GM21423 (cell line): ENCODE measurements at regions not wholly inside any gene's neighbourhood (a gene's known extent, or its start where the extent isn't known, plus 50 kb on each side); places are given as distances from the start of the nearest gene placed in this dataset.

Source experiments
- ATAC-seq: cut with Tn5 transposase; IDR thresholded peaks from one replicate; pipeline ENCODE4 v1.9.1; 2021; ENCODE audit warnings: mild to moderate bottlenecking, moderate library complexity; ENCODE audit not compliant: unreplicated experiment

- no peak for ATAC-seq
Observed at GRCh38 chr7:155138204-155138603, 68.1 kb downstream of the HTR5A start.

DNA sequence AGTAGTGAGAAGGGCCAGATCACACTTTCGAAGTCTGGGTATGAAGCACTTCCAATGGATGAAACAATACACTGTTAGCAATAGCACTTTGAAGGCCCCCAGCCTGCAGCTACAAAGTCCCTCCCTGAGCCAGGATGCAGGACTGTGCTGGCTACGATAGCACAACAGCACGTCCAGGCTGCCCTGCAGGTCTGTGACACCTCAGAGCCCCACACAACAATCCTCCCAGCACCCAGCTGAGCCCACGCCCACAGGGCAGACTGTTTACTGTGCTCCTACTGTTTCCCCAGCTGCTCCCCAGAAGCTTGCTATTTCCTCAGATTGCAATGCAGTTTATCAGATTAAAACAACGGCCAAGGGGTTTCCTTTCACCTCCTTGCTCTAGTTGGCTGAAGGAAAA, 71.4 kb downstream of the HTR5A start:
- no peak for ATAC-seq

DNA sequence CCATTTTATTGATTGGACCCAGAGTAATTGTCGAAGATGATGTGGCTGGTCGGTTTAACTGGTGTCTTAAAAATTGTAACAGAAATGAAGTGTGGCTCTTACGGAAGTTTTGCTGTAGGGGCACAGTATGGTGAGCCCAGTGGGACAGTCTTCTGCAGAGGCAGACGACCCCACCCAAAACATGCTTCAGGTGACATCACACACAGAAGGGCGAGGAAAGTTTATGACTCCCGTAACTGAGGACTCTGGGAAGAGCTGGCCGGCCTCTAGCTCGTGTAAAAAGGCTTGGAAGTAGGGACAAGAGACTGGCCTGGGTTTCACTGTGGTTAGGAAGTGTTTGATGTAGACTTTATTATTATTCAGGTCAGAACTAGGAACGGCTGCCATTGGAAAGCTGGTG, 73.3 kb downstream of the HTR5A start:
- ATAC-seq: no peak

- no peak for ATAC-seq
Observed at GRCh38 chr7:155144371-155144770, 74.2 kb downstream of the HTR5A start.

DNA sequence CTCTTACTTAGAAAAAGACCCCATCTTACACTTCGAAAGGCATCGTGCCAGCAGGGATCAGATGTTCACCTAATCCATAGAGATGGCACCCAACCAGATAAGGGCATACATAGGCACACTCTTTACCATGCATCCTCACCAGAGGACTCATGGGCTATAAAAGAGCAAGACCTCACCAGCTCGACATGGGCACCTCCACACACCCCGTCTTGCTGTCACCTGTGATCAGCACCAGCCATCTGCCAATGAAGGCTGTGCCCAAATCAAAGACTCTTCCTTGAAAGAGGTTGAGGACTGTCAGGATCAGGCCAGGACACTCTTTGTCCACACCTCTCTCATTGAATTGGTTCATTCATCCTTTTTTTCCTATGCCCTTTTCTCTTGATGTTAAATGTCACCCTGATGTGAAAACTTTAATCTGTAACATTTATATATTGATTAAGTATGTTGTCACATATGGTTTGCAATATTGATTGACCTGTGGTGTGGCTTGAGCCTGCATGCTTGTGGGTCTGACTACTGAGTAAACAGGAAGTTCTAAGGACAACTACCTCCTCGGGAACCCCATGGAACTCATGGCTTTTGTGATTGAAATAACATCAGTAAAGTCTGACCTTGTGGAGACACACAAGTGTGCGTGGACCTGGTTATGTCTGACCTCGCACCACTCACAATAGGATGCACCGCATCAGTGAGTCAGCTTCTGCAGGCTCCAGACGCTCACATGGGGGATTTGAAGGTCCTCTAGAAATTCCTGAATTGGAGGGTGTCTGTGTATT, 75.5 kb downstream of the HTR5A start:
- ATAC-seq: no peak

GRCh38 chr7:155147172-155147571, 77.0 kb downstream of the HTR5A start:
- ATAC-seq: no peak

- no peak for ATAC-seq
Observed at GRCh38 chr7:155147624-155148023, 77.5 kb downstream of the HTR5A start.

GRCh38 chr7:155153676-155154075, 83.6 kb downstream of the HTR5A start:
- no peak for ATAC-seq

DNA sequence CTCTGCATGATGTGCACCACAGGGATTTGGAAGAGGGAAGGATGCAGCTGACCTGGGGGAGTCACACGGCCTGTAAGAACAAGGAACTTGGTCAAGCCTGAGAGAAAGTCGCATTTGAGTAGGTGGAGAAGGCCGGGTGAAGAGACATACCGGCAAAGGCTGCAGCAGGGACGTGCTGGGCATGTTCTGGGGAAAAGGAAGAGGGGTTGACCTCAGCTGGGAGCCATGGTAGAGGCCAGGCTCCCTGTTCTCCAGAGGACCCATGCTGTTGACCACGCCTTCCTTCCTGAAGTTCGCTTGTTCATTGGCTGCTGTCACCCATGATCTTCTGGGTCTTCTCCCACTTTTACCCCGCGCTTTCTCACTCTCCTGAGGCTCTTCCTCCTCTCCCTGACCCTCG, 84.5 kb downstream of the HTR5A start:
- ATAC-seq: no peak

GRCh38 chr7:155161690-155162089, 91.6 kb downstream of the HTR5A start:
- no peak for ATAC-seq

DNA sequence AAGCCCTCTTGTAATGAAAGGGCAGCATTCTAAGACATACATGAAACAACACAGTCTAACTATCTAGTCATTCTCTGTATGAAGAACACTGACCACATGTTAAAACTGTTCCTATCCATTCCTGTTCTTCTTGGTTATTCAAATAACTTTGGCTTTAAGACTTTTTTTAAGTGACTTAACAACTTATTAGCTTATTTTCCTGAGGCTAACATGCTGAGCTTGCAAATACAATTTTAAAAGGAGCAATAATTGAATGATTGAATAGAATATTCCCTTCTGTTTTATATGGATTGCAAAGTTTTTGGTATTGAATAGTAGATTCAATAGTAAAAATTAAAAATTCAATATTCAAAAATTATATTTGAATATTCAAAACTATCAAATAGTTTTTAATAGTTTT, 92.3 kb downstream of the HTR5A start:
- ATAC-seq: no peak

GRCh38 chr7:155163696-155164095, 93.6 kb downstream of the HTR5A start:
- no peak for ATAC-seq

DNA sequence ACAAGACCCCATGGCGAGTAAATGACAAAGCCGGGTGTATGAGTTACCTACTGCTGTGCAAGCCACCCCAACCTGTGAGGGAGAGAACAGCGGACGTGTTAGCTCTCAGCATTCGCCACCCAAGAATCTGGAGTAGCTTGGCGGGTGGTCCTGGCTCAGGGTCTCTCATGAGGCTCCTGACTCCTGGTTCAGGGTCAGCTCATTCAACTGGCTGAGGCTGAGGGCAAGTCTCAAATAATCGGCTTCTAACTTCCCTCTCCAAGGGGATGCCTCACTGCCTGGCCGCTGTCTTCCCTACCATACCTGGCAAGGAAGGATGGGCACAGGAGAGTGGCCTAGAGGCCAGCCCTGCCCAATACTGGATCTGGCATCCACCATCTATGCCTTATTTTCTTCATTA, 94.2 kb downstream of the HTR5A start:
- no peak for ATAC-seq

DNA sequence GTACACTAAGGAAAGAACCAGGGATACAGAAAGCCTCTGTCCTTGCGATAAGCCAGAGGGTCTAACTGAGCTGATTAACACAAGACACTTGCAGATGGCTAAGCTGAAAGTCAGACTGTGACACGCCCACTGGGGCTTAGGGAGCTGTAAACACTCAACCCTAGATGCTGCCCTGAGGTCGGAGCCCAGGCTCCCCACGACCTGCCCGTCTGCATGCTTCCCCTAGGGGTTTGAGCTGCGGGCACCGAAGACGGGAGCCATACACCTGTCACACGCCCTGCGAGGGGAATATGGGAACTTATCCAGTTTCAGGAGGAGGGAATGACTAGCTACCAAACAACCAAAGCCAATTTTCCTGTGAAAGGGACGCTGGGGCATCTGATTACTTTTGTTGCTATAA, 96.0 kb downstream of the HTR5A start:
- ATAC-seq: no peak

- no peak for ATAC-seq
Observed at GRCh38 chr7:155166673-155167370, 96.7 kb downstream of the HTR5A start.

DNA sequence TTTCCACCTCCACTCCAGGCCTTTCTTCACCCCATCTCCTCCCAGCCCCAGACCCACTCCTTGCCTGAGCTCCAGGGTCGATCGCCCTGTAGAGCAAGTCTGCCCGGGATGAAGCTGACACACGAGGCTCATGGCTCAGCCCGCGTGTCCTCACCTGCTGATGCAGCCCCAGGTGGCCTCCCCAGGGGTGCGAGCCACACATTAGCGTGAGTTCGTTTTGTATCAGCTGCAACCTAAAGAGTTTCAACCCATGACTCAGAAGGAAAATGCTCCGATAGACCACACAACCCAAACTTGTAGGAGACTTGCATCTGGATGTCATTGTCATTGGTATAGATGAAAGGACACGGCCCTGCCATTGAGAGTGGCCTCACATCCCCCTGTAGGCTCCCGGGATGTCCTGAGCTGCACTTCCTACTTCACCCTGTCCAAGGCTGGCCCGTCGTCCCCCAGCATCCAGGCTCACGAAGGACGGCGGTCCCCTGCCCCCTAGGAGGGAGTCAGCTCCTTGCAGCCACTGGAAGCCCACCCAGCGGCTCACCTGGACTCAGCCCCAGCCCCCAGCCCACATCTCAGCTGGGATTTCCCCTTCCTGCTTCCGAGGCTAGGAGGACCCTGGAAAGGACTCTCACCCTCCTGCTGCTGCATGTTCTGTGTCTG, 97.7 kb downstream of the HTR5A start:
- no peak for ATAC-seq

DNA sequence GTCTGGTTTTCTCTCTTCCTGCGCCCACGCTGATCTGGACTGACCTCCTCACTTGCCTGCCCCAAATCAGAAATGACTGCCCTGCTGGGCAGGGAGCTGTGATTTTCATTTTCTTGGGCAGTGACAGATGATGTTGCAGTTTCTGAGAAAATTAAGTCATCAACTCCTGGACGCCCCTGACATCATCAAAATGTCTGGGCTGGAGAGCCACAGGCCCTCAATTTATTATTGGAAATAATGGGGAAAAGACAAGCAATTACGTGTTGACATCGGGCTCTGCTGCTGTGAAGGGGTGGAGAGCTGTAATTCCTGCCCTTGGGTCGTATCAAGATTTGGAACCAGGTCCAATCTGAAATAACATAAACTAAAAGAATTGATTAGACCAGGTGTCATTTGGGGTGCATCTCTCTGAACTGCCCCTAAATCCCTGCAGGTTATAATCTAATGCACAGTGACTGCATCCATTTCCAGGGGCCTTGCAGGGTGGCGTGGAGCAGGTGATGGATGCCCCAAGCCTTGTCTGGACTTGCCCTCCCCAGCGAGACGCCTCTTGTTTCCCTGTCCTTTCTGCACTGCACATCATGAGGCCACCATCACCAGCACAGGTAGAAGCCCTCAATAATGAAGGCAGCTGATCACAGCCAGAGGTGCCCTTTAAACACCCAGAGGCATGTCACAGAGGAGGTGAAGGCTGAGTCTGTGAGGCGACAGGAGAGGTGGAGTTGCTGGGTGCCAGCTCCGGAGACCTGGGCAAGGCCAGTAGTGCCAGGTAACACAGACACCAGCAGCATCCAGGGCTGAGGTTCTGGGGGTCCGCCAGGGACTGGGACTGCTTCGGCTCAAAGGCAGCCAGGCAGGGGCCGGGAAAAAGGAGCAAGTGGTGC, 98.7 kb downstream of the HTR5A start:
- no peak for ATAC-seq

DNA sequence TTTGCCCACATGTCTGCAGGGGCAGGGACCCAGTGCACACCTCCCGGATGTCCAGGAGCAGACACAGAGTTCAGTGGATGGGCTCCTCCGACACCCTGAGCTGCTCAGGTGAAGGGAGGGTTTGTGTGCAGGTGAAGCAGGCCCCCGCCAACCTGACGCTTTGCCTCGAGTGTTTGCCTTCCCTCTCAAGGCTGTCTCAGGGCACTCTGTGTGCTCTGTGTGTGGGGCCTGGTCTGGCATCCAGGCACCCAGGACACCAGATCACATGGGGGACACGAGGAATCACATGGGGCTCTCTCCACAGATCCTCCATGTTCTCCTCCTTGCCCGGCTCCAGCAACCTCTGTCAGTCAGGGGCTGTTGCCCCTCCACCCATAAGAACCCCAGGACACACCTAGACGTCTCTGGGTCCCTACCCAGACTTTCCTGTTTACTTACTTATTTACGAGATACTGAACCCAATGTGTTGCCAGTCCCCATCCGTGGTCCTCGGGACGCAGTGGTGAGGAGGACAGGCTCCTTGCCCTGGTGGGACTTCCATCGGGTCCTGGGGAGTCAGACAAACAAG, 99.5 kb downstream of the HTR5A start:
- ATAC-seq: no peak

DNA sequence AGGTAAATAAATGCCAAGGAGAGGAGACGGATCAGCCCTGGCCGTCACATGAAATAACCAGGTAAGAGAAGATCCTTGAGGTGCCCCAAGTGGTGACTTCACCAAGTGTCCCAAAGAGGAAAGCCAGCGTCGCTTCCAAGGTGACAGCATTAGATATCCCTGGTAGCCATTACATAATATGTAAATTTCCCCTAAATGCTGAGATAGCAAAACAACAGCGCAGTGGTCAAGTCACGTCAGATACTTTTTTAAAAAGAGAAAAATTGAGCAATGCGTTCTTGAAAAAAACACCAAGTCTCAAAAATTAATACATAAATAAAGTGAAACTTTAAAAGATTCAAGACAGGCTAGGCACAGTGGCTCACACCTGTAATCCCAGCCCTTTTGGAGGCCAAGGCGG, 100.2 kb downstream of the HTR5A start:
- no peak for ATAC-seq

GRCh38 chr7:155172141-155172540, 102.0 kb downstream of the HTR5A start:
- no peak for ATAC-seq

- no peak for ATAC-seq
Observed at GRCh38 chr7:155173905-155174304, 103.8 kb downstream of the HTR5A start.
